Fibroblast of villous mesenchyme (primary cell): ENCODE measurements at regions not wholly inside any gene's neighbourhood (a gene's known extent, or its start where the extent isn't known, plus 50 kb on each side); places are given as distances from the start of the nearest gene placed in this dataset.

Source experiments
- DNase-seq: peaks from one replicate; pipeline ENCODE4 v3.0.0-alpha.2; 2010; ENCODE audit warnings: low read depth
- H3K4me3 ChIP-seq: 2 replicates; pipeline ENCODE4 v1.5.1; 2011; ENCODE audit warnings: low read depth, mild to moderate bottlenecking, low read length
- TF ChIP-seq, protein P1 (sequence below): IDR thresholded peaks from 2 replicates; pipeline ENCODE4 v1.5.1; 2012; ENCODE audit warnings: low read depth, mild to moderate bottlenecking, low read length; ENCODE audit not compliant: insufficient read depth

DNA sequence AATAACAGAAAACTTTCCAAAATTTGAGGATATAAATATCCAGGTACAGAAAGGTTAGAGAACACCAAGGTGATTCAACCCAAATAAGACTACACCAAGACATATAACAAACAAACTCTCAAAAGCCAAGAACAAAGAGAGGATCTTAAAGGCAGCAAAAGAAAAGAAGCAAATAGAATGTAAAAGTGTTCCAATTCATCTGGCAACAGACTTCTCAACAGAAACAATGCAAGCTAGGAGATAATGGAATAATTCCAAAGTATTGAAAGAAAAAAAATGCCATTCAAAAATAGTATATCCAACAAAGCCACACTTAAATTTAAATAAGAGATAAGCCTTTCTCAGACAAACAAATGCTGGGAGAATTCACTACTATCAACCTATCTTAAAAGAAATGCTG is 153.0 kb upstream of the FAT3 start:
- TF ChIP-seq, protein P1, sequence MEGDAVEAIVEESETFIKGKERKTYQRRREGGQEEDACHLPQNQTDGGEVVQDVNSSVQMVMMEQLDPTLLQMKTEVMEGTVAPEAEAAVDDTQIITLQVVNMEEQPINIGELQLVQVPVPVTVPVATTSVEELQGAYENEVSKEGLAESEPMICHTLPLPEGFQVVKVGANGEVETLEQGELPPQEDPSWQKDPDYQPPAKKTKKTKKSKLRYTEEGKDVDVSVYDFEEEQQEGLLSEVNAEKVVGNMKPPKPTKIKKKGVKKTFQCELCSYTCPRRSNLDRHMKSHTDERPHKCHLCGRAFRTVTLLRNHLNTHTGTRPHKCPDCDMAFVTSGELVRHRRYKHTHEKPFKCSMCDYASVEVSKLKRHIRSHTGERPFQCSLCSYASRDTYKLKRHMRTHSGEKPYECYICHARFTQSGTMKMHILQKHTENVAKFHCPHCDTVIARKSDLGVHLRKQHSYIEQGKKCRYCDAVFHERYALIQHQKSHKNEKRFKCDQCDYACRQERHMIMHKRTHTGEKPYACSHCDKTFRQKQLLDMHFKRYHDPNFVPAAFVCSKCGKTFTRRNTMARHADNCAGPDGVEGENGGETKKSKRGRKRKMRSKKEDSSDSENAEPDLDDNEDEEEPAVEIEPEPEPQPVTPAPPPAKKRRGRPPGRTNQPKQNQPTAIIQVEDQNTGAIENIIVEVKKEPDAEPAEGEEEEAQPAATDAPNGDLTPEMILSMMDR = no peak
- H3K4me3 ChIP-seq = no peak overlapping the region
- no peak for DNase-seq

DNA sequence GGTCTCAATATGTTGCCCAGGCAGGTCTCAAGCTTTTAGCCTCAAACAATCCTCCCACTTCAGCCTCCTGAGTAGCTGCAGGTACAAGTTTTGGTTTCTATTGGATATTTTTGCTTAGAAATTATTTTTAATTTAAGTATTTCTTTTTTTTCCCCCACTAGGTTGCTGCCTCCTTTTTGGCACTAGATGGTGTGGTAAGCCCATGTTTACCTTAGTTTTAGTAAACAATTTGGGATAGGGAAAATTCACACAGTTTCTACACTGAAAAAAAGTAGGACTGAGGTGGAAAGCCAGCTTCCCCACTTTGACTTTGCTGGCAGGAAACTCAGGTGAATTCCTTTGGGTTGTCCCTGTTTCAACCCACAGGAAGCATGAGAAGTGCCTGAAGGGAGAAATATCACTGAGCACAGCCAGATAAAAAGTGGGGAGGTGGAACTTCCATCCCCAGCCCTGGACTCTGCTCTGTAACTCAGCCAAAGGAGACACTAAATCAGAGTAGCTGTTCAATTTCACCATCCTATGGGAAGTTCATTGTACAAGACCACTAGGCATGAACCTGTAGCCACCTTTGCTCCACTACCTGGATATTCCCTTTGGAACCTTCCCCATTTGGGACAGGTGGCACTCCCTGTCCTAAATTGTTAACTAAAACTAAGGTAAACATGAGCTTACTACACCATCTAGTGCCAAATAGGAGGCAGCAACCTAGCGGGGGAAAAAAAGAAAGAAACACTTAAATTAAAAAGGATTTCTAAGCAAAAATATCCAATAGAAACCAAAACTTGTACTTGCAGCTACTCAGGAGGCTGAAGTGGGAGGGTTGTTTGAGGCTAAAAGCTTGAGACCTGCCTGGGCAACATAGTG is 154.4 kb upstream of the FAT3 start:
- TF ChIP-seq, protein P1 = peak; percentile 11
- no peak overlapping the region for H3K4me3 ChIP-seq
- DNase-seq = peak; percentile 6

DNA sequence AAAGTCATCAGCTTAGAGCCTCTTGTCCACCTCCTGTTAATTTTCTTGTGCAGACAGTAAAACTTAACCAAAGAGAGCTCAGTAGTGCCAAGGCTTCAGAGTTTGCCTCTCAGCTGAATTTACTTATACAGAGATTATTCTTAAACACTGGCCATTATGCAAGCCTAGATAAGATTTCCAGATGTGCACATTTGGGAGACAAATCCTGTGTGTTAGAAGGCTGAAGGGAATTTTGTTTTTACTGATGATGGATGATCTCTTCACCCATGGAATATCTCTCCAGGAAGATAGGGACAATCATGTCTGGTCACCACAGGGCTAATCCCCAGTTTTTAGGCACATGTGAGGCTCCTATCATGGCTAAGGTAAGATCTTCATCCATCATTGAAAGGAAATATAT is 157.6 kb upstream of the FAT3 start:
- TF ChIP-seq, protein P1 = no peak
- no peak for DNase-seq

DNA sequence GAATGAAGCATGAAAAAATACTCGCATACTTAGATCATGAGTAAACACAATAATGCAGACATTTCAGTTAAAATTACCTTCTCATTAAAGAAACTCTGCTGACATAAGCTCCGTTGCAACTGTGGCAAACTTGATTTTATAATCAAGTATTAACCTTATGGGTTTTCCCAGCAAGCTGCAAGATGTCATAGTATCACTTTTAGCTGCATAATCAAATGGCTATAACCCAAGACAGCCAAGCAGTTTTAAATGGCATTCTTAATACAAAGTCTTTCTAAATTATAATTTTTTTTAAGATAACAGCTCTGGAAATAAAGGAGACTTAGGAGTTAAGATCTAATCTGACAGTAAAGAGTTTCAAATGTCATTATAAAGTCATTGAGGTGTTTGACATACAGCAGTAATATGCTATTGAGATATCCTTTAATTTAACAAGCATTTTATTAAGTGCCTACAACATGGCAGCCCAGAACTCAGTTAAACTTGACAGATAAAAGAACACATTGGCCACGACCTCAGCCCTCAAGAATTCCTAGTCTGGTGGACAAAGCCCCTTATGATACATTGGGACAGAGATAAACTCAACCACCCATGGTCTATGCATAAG is 163.1 kb upstream of the FAT3 start:
- TF ChIP-seq, protein P1 = no peak
- no peak for DNase-seq
- no peak overlapping the region for H3K4me3 ChIP-seq

More for the DNA sequence above, 157.6 kb upstream of the FAT3 start:
- no peak overlapping the region for H3K4me3 ChIP-seq

DNA sequence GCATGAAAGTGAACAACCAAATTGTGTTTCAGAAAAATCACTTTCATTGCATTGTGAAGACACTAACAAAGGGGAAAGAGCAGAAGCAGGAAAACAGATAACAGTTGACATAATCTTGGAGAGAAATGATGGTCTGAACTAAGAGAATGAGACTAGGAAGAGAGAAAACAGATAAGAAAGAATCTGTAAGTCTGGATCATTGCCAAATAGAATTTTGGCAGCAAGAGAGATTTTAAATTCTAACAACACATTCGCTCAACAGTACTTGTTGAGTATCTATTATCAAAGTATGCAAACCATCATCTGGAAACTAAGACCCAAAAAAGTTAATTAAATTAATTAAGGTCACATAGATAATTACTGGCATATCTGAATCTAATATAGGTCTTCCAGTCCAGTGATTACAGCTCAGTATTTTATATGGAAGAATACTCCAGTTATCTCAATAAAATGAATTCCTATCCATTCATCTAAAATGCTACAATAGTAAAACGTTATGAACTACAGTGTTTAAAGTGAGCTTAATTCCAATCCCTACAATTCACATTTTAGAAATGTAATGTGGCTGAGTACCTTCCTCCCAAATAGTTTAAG is 166.7 kb upstream of the FAT3 start:
- TF ChIP-seq, protein P1 = no peak
- H3K4me3 ChIP-seq = no peak overlapping the region
- no peak for DNase-seq

DNA sequence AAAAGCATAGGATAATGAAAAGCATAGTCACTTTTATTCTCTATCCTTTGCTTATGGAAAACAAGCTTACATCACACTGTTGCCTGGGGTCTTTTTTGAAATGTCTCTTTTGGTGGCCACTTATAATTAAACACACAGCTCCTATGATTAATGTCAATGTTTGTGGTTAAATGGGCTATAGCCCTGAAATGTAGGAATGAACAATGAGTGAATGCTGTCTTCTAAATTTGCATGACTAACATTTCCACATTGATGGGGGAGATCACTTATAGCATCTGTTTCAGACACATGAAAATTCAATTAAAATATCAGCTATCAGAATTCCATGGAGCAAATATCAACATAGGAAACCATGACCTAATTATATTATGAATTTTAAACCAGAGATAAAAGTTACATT is 171.4 kb upstream of the FAT3 start:
- TF ChIP-seq, protein P1 = no peak
- no peak for DNase-seq
- no peak overlapping the region for H3K4me3 ChIP-seq
